RWPE1 (cell line): ENCODE measurements at regions not wholly inside any gene's neighbourhood (a gene's known extent, or its start where the extent isn't known, plus 50 kb on each side); places are given as distances from the start of the nearest gene placed in this dataset.

Experiments used
- CTCF ChIA-PET: fragments of 350-600 bp; sonication (Branson Sonifier 250); formaldehyde crosslinking; extraction: SDS; loops from one replicate; lab custom pipeline; 2021; lab: Yijun Ruan, JAX
- POLR2A ChIA-PET: fragments of 400-600 bp; formaldehyde crosslinking; extraction: SDS; loops from one replicate; lab custom pipeline; 2020; ENCODE audit warnings: antibody characterized with exemption; ENCODE audit not compliant: low non-redundant PET; lab: Yijun Ruan, JAX
- DNase-seq: peaks from one replicate; pipeline ENCODE4 v3.0.0; 2012; ENCODE audit warnings: low spot score
- H3K27ac ChIP-seq: fragments of 450-650 bp; 2 replicates; pipeline ENCODE4 v1.5.1; 2017
- CTCF ChIP-seq: fragments of 450-650 bp; conservative IDR thresholded peaks from 2 replicates; pipeline ENCODE4 v1.5.1; 2017; ENCODE audit warnings: low read depth, mild to moderate bottlenecking

- DNase-seq: no peak
- no peak for TF ChIP-seq CTCF
- ChIA-PET CTCF (no interaction called here), POLR2A (no interaction called here)
- no peak overlapping the region for H3K27ac ChIP-seq
These were observed 1191.8 kb downstream of the ARAP2 start for GRCh38 chr4:35052546-35052945.

- ChIA-PET POLR2A (no interaction called here), CTCF (no interaction called here)
- H3K27ac ChIP-seq: no peak overlapping the region
- TF ChIP-seq CTCF: no peak
- DNase-seq: no peak
These were observed 1181.2 kb downstream of the ARAP2 start for GRCh38 chr4:35063031-35063570.

- DNase-seq: no peak
- CTCF ChIA-PET: no interaction called here
- TF ChIP-seq CTCF: no peak
- H3K27ac ChIP-seq: no peak overlapping the region
- POLR2A ChIA-PET: no interaction called here
These were observed 1177.9 kb downstream of the ARAP2 start for GRCh38 chr4:35066406-35066805.

GRCh38 chr4:35080799-35081198, 1163.5 kb downstream of the ARAP2 start:
- POLR2A ChIA-PET: no interaction called here

GRCh38 chr4:35087218-35087617, 1157.1 kb downstream of the ARAP2 start:
- no peak for DNase-seq
- no peak overlapping the region for H3K27ac ChIP-seq
- TF ChIP-seq CTCF: no peak
- CTCF ChIA-PET: no interaction called here
- POLR2A ChIA-PET: no interaction called here

More at GRCh38 chr4:35080799-35081198, 1163.5 kb downstream of the ARAP2 start:
- no peak for DNase-seq
- H3K27ac ChIP-seq: no peak overlapping the region
- CTCF ChIA-PET: no interaction called here
- TF ChIP-seq CTCF: no peak

GRCh38 chr4:35100932-35101331, 1143.4 kb downstream of the ARAP2 start:
- POLR2A ChIA-PET: interaction anchor here (0.6 kb wide), 1 partner anchor 134 kb away, joined by 4 read pairs; no protein-coding TSS in a partner anchor
- CTCF ChIA-PET: no interaction called here
- no peak overlapping the region for H3K27ac ChIP-seq

More at GRCh38 chr4:35100932-35101331, 1143.4 kb downstream of the ARAP2 start:
- no peak for TF ChIP-seq CTCF
- no peak for DNase-seq
